Fibroblast of pulmonary artery (primary cell): ENCODE measurements at regions not wholly inside any gene's neighbourhood (a gene's known extent, or its start where the extent isn't known, plus 50 kb on each side); places are given as distances from the start of the nearest gene placed in this dataset.

ENCODE experiments used
- DNase-seq: peaks from one replicate; pipeline ENCODE4 v3.0.0-alpha.2; 2010; ENCODE audit warnings: low read depth
- H3K4me3 ChIP-seq: replicated peaks from 2 replicates; pipeline ENCODE4 v1.5.1; 2011; ENCODE audit warnings: low read depth, mild to moderate bottlenecking, control low read depth, low read length, moderate library complexity
- CTCF ChIP-seq: IDR thresholded peaks from 2 replicates; pipeline ENCODE4 v1.5.1; 2011; ENCODE audit warnings: mild to moderate bottlenecking, control low read depth, low read length, inconsistent platforms; ENCODE audit errors: missing control alignments

- H3K4me3 ChIP-seq, result no peak overlapping the region
- DNase-seq, result no peak
- no peak for TF ChIP-seq CTCF
These were observed 51.6 kb upstream of the KCND3 start for GRCh38 chr1:112040891-112041740.

GRCh38 chr1:112043901-112044300, 54.4 kb upstream of the KCND3 start:
- no peak for DNase-seq
- TF ChIP-seq CTCF, result no peak

GRCh38 chr1:112044745-112045144, 55.3 kb upstream of the KCND3 start:
- H3K4me3 ChIP-seq, result no peak overlapping the region
- DNase-seq, result no peak
- TF ChIP-seq CTCF, result no peak

More at GRCh38 chr1:112043901-112044300, 54.4 kb upstream of the KCND3 start:
- H3K4me3 ChIP-seq, result no peak overlapping the region

- no peak overlapping the region for H3K4me3 ChIP-seq
- no peak for TF ChIP-seq CTCF
- no peak for DNase-seq
These were observed 57.2 kb upstream of the KCND3 start for GRCh38 chr1:112046630-112047029.

DNA sequence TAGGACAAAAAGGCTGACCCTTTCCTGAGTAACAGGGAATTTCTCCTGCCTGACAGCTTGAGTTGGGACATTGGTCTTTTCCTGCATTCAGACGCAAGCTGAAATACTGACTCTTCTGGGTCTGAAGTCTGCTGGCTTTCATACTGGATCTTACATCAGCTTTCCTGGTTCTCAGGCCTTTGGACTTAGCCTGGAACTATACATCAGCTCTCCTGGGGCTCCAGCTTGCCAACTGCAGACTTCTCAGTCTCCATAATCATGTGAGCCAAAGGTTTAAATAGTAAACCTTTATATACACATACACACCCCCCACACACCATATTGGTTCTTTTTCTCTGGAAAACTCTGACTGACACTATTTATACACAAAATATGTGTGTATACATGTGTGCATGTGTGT, 59.0 kb upstream of the KCND3 start:
- DNase-seq, result no peak
- no peak overlapping the region for H3K4me3 ChIP-seq
- no peak for TF ChIP-seq CTCF

DNA sequence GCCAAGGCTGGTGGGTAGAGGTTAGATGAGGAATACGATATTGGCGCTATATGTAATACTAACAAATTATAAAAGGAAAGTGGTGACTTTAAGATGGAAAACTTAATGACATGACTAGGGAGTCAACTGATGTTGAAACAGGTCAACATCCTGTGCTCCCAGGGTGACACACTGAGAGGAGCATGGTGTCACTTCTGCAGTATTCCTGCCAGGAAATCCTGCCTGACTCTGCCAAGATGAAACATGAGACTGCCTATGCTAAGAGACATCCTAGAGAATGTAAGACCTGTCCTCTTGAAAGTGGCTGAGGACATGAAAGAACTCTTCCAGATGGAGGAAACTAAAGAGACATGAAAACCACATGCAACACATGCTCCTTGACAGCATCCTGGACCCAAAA, 65.0 kb upstream of the KCND3 start:
- TF ChIP-seq CTCF, result no peak
- no peak for DNase-seq
- no peak overlapping the region for H3K4me3 ChIP-seq

DNA sequence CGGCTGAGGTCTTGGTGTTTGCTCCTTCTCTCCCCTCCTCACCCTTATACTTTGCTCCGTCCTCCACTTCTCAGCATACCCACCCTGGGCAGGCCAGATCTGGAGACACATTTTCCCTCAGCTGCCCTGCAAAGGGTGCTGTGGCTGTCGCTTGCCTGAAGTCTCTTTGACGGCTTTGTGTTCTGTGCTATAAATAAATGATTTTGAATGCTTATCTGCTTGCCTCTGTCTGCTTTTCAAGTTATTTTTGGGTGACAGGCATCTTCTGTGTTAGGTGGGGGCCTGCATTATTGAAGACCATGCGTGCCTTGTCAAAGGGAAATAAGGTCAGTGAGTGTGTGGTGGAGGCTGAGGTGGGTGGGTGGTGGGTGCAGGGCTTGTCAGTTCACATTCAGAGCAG, 66.9 kb upstream of the KCND3 start:
- no peak for DNase-seq
- no peak for TF ChIP-seq CTCF
- H3K4me3 ChIP-seq, result no peak overlapping the region
